Liver (tissue), 8 donors: ENCODE measurements at regions not wholly inside any gene's neighbourhood (a gene's known extent, or its start where the extent isn't known, plus 50 kb on each side); places are given as distances from the start of the nearest gene placed in this dataset.

Experiments used
- DNase-seq: peaks from one replicate; pipeline ENCODE4 v3.0.0-alpha.2; 2017; ENCODE audit warnings: low spot score
- H3K27ac ChIP-seq, 2 donors: one replicate each; pipeline ENCODE4 v1.7.0; 2013; ENCODE audit warnings: inconsistent platforms in 2 of 2, low read length in 2 of 2, control low read depth in 1 of 2, low read depth in 1 of 2, mild to moderate bottlenecking in 1 of 2
- H3K27me3 ChIP-seq, 4 donors: one replicate each; pipeline versions ENCODE4 v1.6.1 to v1.7.0; 2013; ENCODE audit warnings: low read length in 3 of 4, inconsistent platforms in 1 of 4, mild to moderate bottlenecking in 1 of 4, moderate library complexity in 1 of 4; ENCODE audit not compliant: control insufficient read depth in 4 of 4, insufficient read depth in 4 of 4
- H3K36me3 ChIP-seq, 4 donors: one replicate each; pipeline versions ENCODE4 v1.6.1 to v1.7.0; 2013; ENCODE audit warnings: low read length in 3 of 4, mild to moderate bottlenecking in 3 of 4, low read depth in 1 of 4, moderate library complexity in 1 of 4; ENCODE audit not compliant: control insufficient read depth in 4 of 4, insufficient read depth in 3 of 4
- H3K4me1 ChIP-seq, 4 donors: one replicate each; pipeline versions ENCODE4 v1.6.1 to v1.7.0; 2013; ENCODE audit warnings: low read length in 3 of 4, mild to moderate bottlenecking in 3 of 4, moderate library complexity in 1 of 4; ENCODE audit not compliant: control insufficient read depth in 4 of 4, insufficient read depth in 4 of 4
- H3K4me3 ChIP-seq, 3 donors: one replicate each; pipeline versions ENCODE4 v1.6.1 to v1.7.0; 2013; ENCODE audit warnings: low read length in 3 of 3, control low read depth in 1 of 3, low read depth in 1 of 3, mild to moderate bottlenecking in 1 of 3
- H3K9ac ChIP-seq, 2 donors: one replicate each; pipeline ENCODE4 v1.7.0; 2013; ENCODE audit warnings: low read length in 2 of 2, mild to moderate bottlenecking in 2 of 2, moderate library complexity in 2 of 2, control low read depth in 1 of 2, low read depth in 1 of 2
- H3K9me3 ChIP-seq, 4 donors: one replicate each; pipeline versions ENCODE4 v1.6.1 to v1.7.0; 2013; ENCODE audit warnings: low read length in 3 of 4; ENCODE audit not compliant: control insufficient read depth in 4 of 4
- CTCF ChIP-seq: fragments of 150-350 bp; IDR thresholded peaks from 2 replicates; pipeline ENCODE4 v1.5.1; 2017; ENCODE audit warnings: improper control_type of control experiment, low read depth, low read length; ENCODE audit not compliant: missing input control
- FOXA1 ChIP-seq: IDR thresholded peaks from 2 replicates; pipeline ENCODE4 v1.6.1; 2016; ENCODE audit warnings: antibody characterized with exemption
- FOXA2 ChIP-seq: IDR thresholded peaks from 2 replicates; pipeline ENCODE4 v1.6.1; 2016; ENCODE audit warnings: antibody characterized with exemption
- GABPA ChIP-seq, 2 donors: IDR thresholded peaks in 1 of 2; conservative IDR thresholded peaks in 1 of 2; 2 replicates each; pipeline ENCODE4 v1.6.1; 2016; ENCODE audit warnings: antibody characterized with exemption in 2 of 2, mild to moderate bottlenecking in 1 of 2, moderate library complexity in 1 of 2
- HNF4A ChIP-seq, 2 donors: conservative IDR thresholded peaks; 2 replicates each; pipeline ENCODE4 v1.6.1; 2016; ENCODE audit warnings: antibody characterized with exemption in 2 of 2, mild to moderate bottlenecking in 2 of 2
- HNF4G ChIP-seq: IDR thresholded peaks from 2 replicates; pipeline ENCODE4 v1.6.1; 2016; ENCODE audit warnings: antibody characterized with exemption
- JUND ChIP-seq, 2 donors: IDR thresholded peaks; 2 replicates each; pipeline ENCODE4 v1.6.1; 2016; ENCODE audit warnings: antibody characterized with exemption in 2 of 2
- MAX ChIP-seq: IDR thresholded peaks from 2 replicates; pipeline ENCODE4 v1.6.1; 2016; ENCODE audit warnings: antibody characterized with exemption
- NR2F2 ChIP-seq: IDR thresholded peaks from 2 replicates; pipeline ENCODE4 v1.6.1; 2016; ENCODE audit warnings: antibody characterized with exemption
- RAD21 ChIP-seq, 2 donors: IDR thresholded peaks; 2 replicates each; pipeline ENCODE4 v1.6.1; 2016; ENCODE audit warnings: antibody characterized with exemption in 2 of 2, mild to moderate bottlenecking in 2 of 2
- REST ChIP-seq: IDR thresholded peaks from 2 replicates; pipeline ENCODE4 v1.6.1; 2016; ENCODE audit warnings: antibody characterized with exemption, mild to moderate bottlenecking
- RXRA ChIP-seq, 2 donors: IDR thresholded peaks; 2 replicates each; pipeline ENCODE4 v1.6.1; 2017 to 2018; ENCODE audit warnings: antibody characterized with exemption in 2 of 2, mild to moderate bottlenecking in 1 of 2
- SP1 ChIP-seq: IDR thresholded peaks from 2 replicates; pipeline ENCODE4 v1.6.1; 2018; ENCODE audit warnings: antibody characterized with exemption, mild to moderate bottlenecking
- TAF1 ChIP-seq: conservative IDR thresholded peaks from 2 replicates; pipeline ENCODE4 v1.6.1; 2016; ENCODE audit warnings: antibody characterized with exemption, mild to moderate bottlenecking
- YY1 ChIP-seq: IDR thresholded peaks from 2 replicates; pipeline ENCODE4 v1.6.1; 2016; ENCODE audit warnings: antibody characterized with exemption, mild to moderate bottlenecking
- WGBS: extraction: QIAGEN DNeasy Blood & Tissue Kit; methylation state at CpG from one replicate; pipeline ENCODE4 v1.1.7; 2013; 5-methylcytosine and 5-hydroxymethylcytosine counted together
- donor health status: healthy.
- donor health status: healthy.
- donor health status: healthy.
- donor health status: healthy.
- donor health status: healthy.

- Histone ChIP-seq H3K27me3 (no peaks in the 10 kb centered on the region), H3K36me3 (no peaks in the 10 kb centered on the region), H3K9ac (no peak overlapping the region), H3K4me3 (no peak overlapping the region), H3K4me1 (no peaks in the 10 kb centered on the region), H3K27ac (no peak overlapping the region), H3K9me3 (no peaks in the 10 kb centered on the region)
- no peak for DNase-seq
- WGBS = 77% methylated on average over 3 of the region's 3 CpGs
- TF ChIP-seq RAD21 (IDR thresholded peaks at IDR 0.05) (no peak), SP1 (no peak), FOXA1 (no peak), HNF4G (no peak), HNF4A (conservative IDR thresholded peaks at IDR 0.05) (no peak), REST (no peak), YY1 (no peak), CTCF (no peak), MAX (no peak), JUND (IDR thresholded peaks at IDR 0.05) (no peak), FOXA2 (no peak), GABPA (IDR thresholded peaks at IDR 0.05 in 1 of 2, conservative IDR thresholded peaks at IDR 0.05 in 1 of 2) (no peak)
Observed at GRCh38 chrY:15325201-15325600, 800.9 kb downstream of the NLGN4Y start.

- Histone ChIP-seq H3K27ac (no peak overlapping the region), H3K9me3 (no peaks in the 10 kb centered on the region), H3K4me3 (no peak overlapping the region), H3K36me3 (no peaks in the 10 kb centered on the region), H3K9ac (no peak overlapping the region), H3K27me3 (no peaks in the 10 kb centered on the region), H3K4me1 (no peaks in the 10 kb centered on the region)
- TF ChIP-seq GABPA (IDR thresholded peaks at IDR 0.05 in 1 of 2, conservative IDR thresholded peaks at IDR 0.05 in 1 of 2) (no peak), TAF1 (no peak), NR2F2 (no peak), HNF4G (no peak), MAX (no peak), HNF4A (conservative IDR thresholded peaks at IDR 0.05) (no peak), JUND (IDR thresholded peaks at IDR 0.05) (no peak), RXRA (IDR thresholded peaks at IDR 0.05) (no peak), SP1 (no peak), CTCF (no peak)
- no peak for DNase-seq
- 62% methylated on average over 5 of the region's 5 CpGs for WGBS
Observed at GRCh38 chrY:15326673-15327072, 802.3 kb downstream of the NLGN4Y start.
